ENCODE measurements at regions not wholly inside any gene's neighbourhood (a gene's known extent, or its start where the extent isn't known, plus 50 kb on each side); places are given as distances from the start of the nearest gene placed in this dataset.

DNA sequence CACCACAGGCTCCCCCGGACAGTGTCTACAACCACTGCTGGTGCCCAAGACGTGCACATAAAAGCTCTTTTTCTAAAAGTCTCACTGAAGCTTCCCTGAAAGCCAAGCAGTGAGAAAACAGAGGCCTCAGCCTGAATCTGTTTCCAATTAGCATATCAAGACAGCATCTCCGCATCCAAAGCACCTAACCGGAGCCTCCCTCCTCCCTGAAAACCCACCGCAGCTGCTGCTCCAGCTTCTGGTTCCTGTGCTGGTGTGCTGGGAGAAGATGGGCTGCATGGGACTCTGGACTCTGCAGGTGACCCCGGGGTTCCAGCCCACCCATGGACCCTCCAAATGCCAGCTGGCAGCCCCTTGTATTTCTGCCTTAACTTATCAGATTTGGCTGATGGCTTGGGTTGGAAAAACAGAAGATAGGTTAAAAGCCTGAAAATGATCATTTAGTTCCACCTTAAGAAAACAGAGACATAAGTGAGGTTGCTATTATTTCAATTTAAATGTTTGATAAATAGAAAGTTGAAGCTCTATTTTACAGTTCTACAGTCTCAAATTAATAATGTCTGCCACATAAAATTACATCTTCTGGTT is 103.3 kb downstream of the TMEM18 start:
- TF ChIP-seq EZH2phosphoT487 (IDR thresholded peaks at IDR 0.05; ENCODE audit: borderline replicate concordance, low read length): no peak
- TF ChIP-seq, protein P1, sequence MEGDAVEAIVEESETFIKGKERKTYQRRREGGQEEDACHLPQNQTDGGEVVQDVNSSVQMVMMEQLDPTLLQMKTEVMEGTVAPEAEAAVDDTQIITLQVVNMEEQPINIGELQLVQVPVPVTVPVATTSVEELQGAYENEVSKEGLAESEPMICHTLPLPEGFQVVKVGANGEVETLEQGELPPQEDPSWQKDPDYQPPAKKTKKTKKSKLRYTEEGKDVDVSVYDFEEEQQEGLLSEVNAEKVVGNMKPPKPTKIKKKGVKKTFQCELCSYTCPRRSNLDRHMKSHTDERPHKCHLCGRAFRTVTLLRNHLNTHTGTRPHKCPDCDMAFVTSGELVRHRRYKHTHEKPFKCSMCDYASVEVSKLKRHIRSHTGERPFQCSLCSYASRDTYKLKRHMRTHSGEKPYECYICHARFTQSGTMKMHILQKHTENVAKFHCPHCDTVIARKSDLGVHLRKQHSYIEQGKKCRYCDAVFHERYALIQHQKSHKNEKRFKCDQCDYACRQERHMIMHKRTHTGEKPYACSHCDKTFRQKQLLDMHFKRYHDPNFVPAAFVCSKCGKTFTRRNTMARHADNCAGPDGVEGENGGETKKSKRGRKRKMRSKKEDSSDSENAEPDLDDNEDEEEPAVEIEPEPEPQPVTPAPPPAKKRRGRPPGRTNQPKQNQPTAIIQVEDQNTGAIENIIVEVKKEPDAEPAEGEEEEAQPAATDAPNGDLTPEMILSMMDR (conservative IDR thresholded peaks at IDR 0.05; ENCODE audit: low read depth, low read length): no peak

Measured in PC-3 (cell line).